ENCODE measurements at regions not wholly inside any gene's neighbourhood (a gene's known extent, or its start where the extent isn't known, plus 50 kb on each side); places are given as distances from the start of the nearest gene placed in this dataset.
"Not testable (repeated sequence)": the region's sequence is repeated elsewhere in the genome, so short reads cannot be mapped to it uniquely, and the experiment has no call there.

DNA sequence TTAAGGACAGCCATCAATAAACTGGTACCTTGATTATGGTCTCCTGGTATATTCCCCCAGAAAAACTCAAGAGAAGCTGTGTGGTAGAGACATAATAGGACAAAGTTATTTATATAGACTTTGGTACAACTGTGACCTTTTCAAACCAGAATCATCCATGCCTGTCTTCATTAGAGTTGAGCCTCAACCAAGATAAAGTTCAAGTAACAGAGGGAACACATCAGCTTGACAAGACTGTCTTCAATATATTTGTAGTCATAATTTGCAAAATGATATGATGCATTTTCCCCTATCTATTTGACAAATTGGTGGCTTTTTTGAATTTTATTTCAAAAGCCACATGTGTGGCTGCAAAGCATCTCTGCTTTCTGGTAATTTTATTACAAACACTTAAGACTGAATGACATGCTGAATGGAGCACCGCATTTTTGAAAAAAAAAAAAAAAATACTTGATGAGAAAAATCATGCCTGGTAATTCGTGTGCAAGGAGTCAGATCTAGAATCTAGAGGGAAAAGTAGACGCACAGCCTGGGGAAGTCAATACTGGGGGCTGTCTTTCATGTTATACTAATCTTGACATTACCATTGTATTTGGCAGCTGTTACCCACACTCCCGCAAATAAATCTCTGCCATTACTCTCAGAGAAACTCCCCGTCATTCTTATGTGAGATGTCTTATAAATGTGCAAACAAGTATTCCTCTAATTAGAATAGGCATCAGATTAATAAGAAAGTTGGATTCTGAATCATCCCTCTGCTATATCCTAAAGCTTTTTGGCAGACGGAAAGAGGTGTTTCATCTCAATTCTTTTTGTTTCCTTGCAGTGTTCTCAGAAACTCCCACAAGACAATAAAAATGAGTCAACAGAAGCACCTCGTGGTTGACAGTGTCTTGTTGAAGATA lies 554.8 kb upstream of the CBLB start:
- Mint-ChIP-seq H3K4me1 (peaks cover 38% of the 10 kb centered on the region), H3K27ac (peak overlapping the region; percentile 60 to 92), H3K9me3 (peaks cover 8 to 16% of the 10 kb centered on the region in 2 donors), H3K27me3 (no peaks in the 10 kb centered on the region), H3K4me3 (peak overlapping the region; percentile 30 to 52)
- peak; percentile 12 to 62 for DNase-seq
- ATAC-seq: peak; percentile 82

DNA sequence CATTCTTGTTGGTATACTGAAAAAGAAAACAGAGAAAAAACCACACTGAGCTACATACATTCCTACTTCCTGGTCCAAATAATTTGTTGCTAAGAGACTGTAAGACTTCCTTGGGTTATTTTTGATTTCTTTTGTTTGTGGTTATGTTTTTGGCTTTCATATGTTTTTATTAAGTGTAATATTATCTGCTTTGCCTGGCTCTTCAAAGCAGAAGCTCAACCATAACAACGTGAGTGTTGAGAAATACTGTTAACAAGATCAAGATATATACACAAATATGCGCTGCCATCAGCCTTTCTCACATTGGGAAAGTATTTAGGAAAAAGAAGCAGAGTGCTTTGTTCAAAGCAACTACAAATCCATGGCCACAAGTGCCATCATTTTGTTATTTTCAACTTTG lies 556.2 kb upstream of the CBLB start:
- no peaks in the 10 kb centered on the region for H3K27me3 Mint-ChIP-seq
- DNase-seq (no peak), ATAC-seq (no peak)
- no peak overlapping the region for H3K27ac Mint-ChIP-seq
- H3K4me1 Mint-ChIP-seq: peaks cover 47% of the 10 kb centered on the region
- peaks cover 16 to 23% of the 10 kb centered on the region in 2 donors for H3K9me3 Mint-ChIP-seq
- H3K4me3 Mint-ChIP-seq: peak overlapping the region in 1 of 2 donors; percentile 31

DNA sequence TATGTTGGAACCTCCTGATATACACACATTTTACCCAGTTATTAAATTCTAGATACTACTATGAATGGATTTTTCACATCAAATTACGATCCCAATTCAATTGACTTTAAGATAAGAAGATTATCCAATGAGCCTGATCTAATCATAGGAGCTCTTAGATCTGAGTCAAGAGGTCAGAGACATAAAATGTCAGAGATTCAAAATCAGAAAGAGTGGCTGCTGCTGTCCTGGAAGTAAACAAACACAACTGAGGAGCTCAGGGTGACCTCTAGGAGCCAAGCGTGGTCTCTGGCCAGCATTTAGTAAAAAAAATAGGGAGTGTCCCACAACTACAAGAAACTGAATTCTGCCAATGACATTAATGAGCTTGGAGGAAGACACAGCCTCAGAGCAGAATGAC lies 557.1 kb upstream of the CBLB start:
- Mint-ChIP-seq H3K9me3 (peaks cover 16 to 19% of the 10 kb centered on the region in 2 donors), H3K27me3 (no peaks in the 10 kb centered on the region), H3K27ac (peak overlapping the region in 1 of 2 donors; percentile 49), H3K4me1 (peaks cover 47% of the 10 kb centered on the region), H3K4me3 (peak overlapping the region in 1 of 2 donors; percentile 7)
- DNase-seq (no peak), ATAC-seq (no peak)

- H3K4me3 Mint-ChIP-seq: peak overlapping the region in 1 of 2 donors; percentile 31
- H3K9me3 Mint-ChIP-seq: peaks cover 7 to 8% of the 10 kb centered on the region in 2 donors
- H3K4me1 Mint-ChIP-seq: peaks cover 44% of the 10 kb centered on the region
- ATAC-seq: peak; percentile 91
- DNase-seq: peak; percentile 15 to 78
- H3K27me3 Mint-ChIP-seq: no peaks in the 10 kb centered on the region
- H3K27ac Mint-ChIP-seq: peak overlapping the region in 1 of 2 donors; percentile 78
Observed at GRCh38 chr3:106428565-106428994, 559.8 kb upstream of the CBLB start.

GRCh38 chr3:106431721-106432120 lies 562.9 kb upstream of the CBLB start:
- Mint-ChIP-seq H3K9me3 (peaks cover 8 to 17% of the 10 kb centered on the region in 2 donors), H3K27ac (no peak overlapping the region), H3K4me3 (no peak overlapping the region), H3K27me3 (no peaks in the 10 kb centered on the region), H3K4me1 (peaks cover 30% of the 10 kb centered on the region)
- DNase-seq: no peak
- ATAC-seq: no peak

- Mint-ChIP-seq H3K4me3 (peak overlapping the region in 1 of 2 donors; percentile 45), H3K9me3 (peaks cover 0 to 10% of the 10 kb centered on the region in 2 donors), H3K4me1 (peaks cover 13% of the 10 kb centered on the region), H3K27ac (peak overlapping the region in 1 of 2 donors; percentile 21), H3K27me3 (no peaks in the 10 kb centered on the region)
- DNase-seq (no peak), ATAC-seq (no peak)
Observed at GRCh38 chr3:106435899-106436453, 567.2 kb upstream of the CBLB start.

GRCh38 chr3:106438887-106439286 lies 570.1 kb upstream of the CBLB start:
- no peak for ATAC-seq
- H3K27ac Mint-ChIP-seq: no peak overlapping the region
- H3K27me3 Mint-ChIP-seq: no peaks in the 10 kb centered on the region
- DNase-seq: no peak
- H3K4me1 Mint-ChIP-seq: peaks cover 13% of the 10 kb centered on the region
- H3K4me3 Mint-ChIP-seq: no peak overlapping the region
- peaks cover 0 to 10% of the 10 kb centered on the region in 2 donors for H3K9me3 Mint-ChIP-seq

- H3K4me1 Mint-ChIP-seq: peaks cover 6% of the 10 kb centered on the region
- no peak overlapping the region for H3K4me3 Mint-ChIP-seq
- DNase-seq (no peak), ATAC-seq (no peak)
- H3K27ac Mint-ChIP-seq: no peak overlapping the region
- H3K27me3 Mint-ChIP-seq: no peaks in the 10 kb centered on the region
- peaks cover 0 to 4% of the 10 kb centered on the region in 2 donors for H3K9me3 Mint-ChIP-seq
Observed at GRCh38 chr3:106440672-106441071, 571.9 kb upstream of the CBLB start.

DNA sequence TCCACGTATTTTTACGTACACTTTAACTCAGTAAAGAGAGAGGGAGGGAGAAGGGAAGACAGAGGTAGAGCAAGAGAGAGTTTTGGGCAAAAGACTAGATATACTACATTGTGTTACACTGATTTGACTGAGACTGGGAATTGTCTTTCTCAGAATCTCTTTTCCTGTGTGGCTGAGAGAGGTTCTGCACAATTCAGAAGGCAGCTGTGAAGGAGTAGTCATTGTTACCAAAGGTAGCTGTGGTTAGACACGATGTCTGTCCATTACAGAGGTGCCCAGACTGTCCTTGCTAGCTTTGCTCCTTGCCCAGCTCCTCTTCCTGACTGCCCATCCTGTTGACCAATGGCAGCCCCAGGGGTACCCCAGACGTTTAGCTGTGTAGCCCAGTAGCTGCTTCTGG lies 577.5 kb upstream of the CBLB start:
- Mint-ChIP-seq H3K4me1 (no peaks in the 10 kb centered on the region), H3K4me3 (no peak overlapping the region), H3K27me3 (no peaks in the 10 kb centered on the region), H3K27ac (no peak overlapping the region), H3K9me3 (peaks cover 13 to 16% of the 10 kb centered on the region in 2 donors)
- ATAC-seq (no peak), DNase-seq (no peak)

- no peak overlapping the region for H3K27ac Mint-ChIP-seq
- H3K4me3 Mint-ChIP-seq: no peak overlapping the region
Observed at GRCh38 chr3:106447723-106448301, 579.0 kb upstream of the CBLB start.

DNA sequence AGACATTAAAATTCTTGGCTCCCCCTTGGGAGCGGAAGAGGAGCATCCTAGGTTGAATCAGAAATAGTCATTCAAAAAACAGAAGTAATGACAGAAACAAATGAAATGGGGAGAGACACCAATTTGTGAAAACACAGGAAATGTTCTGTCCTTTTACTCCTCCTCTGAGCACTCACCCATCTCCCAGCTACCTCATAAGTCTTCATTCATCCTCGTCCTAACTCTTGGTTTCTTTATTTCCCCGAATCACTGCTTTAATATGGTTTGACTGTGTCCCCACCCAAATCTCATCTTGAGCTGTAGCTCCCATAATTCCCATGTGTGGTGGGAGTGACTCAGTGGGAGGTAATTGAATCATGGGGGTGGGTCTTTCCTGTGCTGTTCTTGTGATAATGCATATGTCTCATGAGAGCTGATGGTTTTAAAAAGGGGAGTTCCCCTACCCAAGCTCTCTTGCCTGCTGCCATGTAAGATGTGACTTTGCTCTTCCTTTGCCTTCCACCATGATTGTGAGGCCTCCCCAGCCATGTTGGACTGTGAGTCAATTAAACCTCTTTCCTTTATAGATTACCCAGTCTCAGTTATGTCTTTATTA lies 579.7 kb upstream of the CBLB start:
- not testable (repeated sequence) for H3K27ac Mint-ChIP-seq, H3K27me3 Mint-ChIP-seq, H3K4me3 Mint-ChIP-seq, H3K4me1 Mint-ChIP-seq, DNase-seq, ATAC-seq
- H3K9me3 Mint-ChIP-seq: peaks cover 13 to 16% of the 10 kb centered on the region in 2 donors

More at GRCh38 chr3:106447723-106448301, 579.0 kb upstream of the CBLB start:
- DNase-seq: no peak
- Mint-ChIP-seq H3K27me3 (no peaks in the 10 kb centered on the region), H3K9me3 (peaks cover 13 to 16% of the 10 kb centered on the region in 2 donors), H3K4me1 (no peaks in the 10 kb centered on the region)
- no peak for ATAC-seq

DNA sequence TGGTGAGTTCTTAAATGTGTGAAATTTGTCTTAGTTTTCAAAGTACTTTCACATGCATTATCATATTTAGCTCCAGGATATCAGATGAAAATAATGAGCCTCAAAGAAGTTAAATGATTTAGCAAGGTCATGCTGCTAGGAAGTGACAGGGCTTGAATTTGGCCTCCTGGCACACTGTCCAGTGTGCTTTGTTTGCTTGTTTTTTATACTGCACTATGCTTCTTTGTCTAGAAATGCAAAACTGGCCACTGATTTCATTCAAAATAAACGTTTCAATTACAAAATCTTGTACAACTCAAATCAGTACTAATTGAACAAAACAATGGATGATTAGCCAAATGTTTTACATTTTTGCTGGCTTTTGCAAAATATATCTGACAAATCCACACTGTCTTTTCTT lies 583.3 kb upstream of the CBLB start:
- H3K4me1 Mint-ChIP-seq: peaks cover 6% of the 10 kb centered on the region
- no peak overlapping the region for H3K27ac Mint-ChIP-seq
- ATAC-seq (no peak), DNase-seq (no peak)
- H3K4me3 Mint-ChIP-seq: no peak overlapping the region
- no peaks in the 10 kb centered on the region for H3K27me3 Mint-ChIP-seq
- H3K9me3 Mint-ChIP-seq: peaks cover 13 to 16% of the 10 kb centered on the region in 2 donors

DNA sequence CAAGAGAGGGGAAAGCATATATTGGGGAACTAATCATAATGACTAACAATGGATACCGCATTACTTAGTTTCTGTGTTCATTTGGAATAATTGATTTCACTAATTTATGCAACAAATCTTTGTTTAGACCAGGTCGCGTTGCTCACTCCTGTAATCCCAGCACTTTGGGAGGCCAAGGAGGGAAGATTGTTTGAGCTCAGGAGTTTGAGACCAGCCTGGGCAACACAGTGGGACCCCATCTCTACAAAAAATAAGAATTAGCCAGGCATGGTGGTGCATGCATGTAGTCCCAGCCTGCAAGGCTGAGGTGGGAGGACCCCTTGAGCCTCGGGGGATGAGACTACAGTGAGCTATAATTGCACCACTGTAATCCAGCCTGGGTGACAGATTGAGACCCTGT lies 585.7 kb upstream of the CBLB start:
- ATAC-seq: no peak
- peaks cover under 1 to 2% of the 10 kb centered on the region in 2 donors for H3K9me3 Mint-ChIP-seq
- DNase-seq: no peak
- no peak overlapping the region for H3K27ac Mint-ChIP-seq
- no peak overlapping the region for H3K4me3 Mint-ChIP-seq
- peaks cover 18% of the 10 kb centered on the region for H3K4me1 Mint-ChIP-seq
- no peaks in the 10 kb centered on the region for H3K27me3 Mint-ChIP-seq

- H3K4me3 Mint-ChIP-seq: no peak overlapping the region
- H3K27me3 Mint-ChIP-seq: no peaks in the 10 kb centered on the region
- H3K27ac Mint-ChIP-seq: peak overlapping the region in 1 of 2 donors; percentile 81
- ATAC-seq: peak; percentile 97
- H3K4me1 Mint-ChIP-seq: peaks cover 18% of the 10 kb centered on the region
- H3K9me3 Mint-ChIP-seq: peaks cover 5 to 7% of the 10 kb centered on the region in 2 donors
- peak in 1 of 2 donors; percentile 47 for DNase-seq
Observed at GRCh38 chr3:106457281-106458180, 588.7 kb upstream of the CBLB start.
